ENCODE measurements at regions not wholly inside any gene's neighbourhood (a gene's known extent, or its start where the extent isn't known, plus 50 kb on each side); places are given as distances from the start of the nearest gene placed in this dataset.

GRCh38 chr6:119442776-119443184 is 93.2 kb upstream of the MAN1A1 start:
- H2BK120ac ChIP-seq (replicated peaks; ENCODE audit: low read depth, low read length), result no peak overlapping the region
- no peaks in the 10 kb centered on the region for H4K20me1 ChIP-seq (replicated peaks in 1 of 2; ENCODE audit: control insufficient read depth in 1 of 2, insufficient read depth in 2 of 2, low read length in 2 of 2)
- no peak overlapping the region for H4K91ac ChIP-seq (replicated peaks; ENCODE audit: insufficient read length, low read length)
- no peak overlapping the region for H2BK12ac ChIP-seq (ENCODE audit: low read depth, low read length)
- H3K27ac ChIP-seq (ENCODE audit: low read depth, low read length), result no peak overlapping the region
- H3K23me2 ChIP-seq (ENCODE audit: low read depth, low read length), result no peaks in the 10 kb centered on the region
- no peak overlapping the region for H4K8ac ChIP-seq (ENCODE audit: extremely low read depth, insufficient read depth, low read length)
- H2BK20ac ChIP-seq (ENCODE audit: low read length), result no peak overlapping the region
- ChIA-PET POLR2A (ENCODE audit: partially characterized antibody) (no interaction called here), CTCF (ENCODE audit: partially characterized antibody) (no interaction called here)
- 89% methylated on average over 9 of the region's 9 CpGs; no CpG with 5 or more reads in 1 of the 2 experiments for WGBS, 2 experiments (ENCODE audit: extremely low coverage in 1 of 2, insufficient coverage in 1 of 2, insufficient read length in 1 of 2, insufficient replicate concordance in 2 of 2, low coverage in 1 of 2, low lambda C conversion rate in 2 of 2, missing lambda C conversion rate in 1 of 2)
- H3K79me1 ChIP-seq (ENCODE audit: low read depth, low read length), result no peaks in the 10 kb centered on the region
- H3K27me3 ChIP-seq (replicated peaks in 1 of 4; ENCODE audit: control insufficient read depth in 3 of 4, extremely low read depth in 1 of 4, insufficient read depth in 3 of 4, low read length in 3 of 4), result no peaks in the 10 kb centered on the region
- H3K79me2 ChIP-seq (ENCODE audit: control insufficient read depth in 1 of 2, insufficient read depth in 2 of 2, low read length in 2 of 2), result no peaks in the 10 kb centered on the region
- H3K9ac ChIP-seq (replicated peaks in 1 of 4; ENCODE audit: extremely low read depth in 1 of 4, low read depth in 3 of 4, low read length in 3 of 4), result no peak overlapping the region
- H3K23ac ChIP-seq (ENCODE audit: insufficient read length), result no peak overlapping the region
- H2BK15ac ChIP-seq (ENCODE audit: low read length), result no peak overlapping the region
- no peaks in the 10 kb centered on the region for H3K36me3 ChIP-seq (ENCODE audit: control insufficient read depth in 2 of 4, insufficient read depth in 4 of 4, low read length in 3 of 4)
- H3K14ac ChIP-seq (ENCODE audit: insufficient read length), result no peak overlapping the region
- H2BK5ac ChIP-seq (ENCODE audit: low read depth, low read length), result no peak overlapping the region
- H2AK5ac ChIP-seq (ENCODE audit: low read depth, low read length), result no peak overlapping the region
- H3K4ac ChIP-seq (replicated peaks; ENCODE audit: insufficient read length, low read depth, low read length), result no peak overlapping the region
- no peak overlapping the region for H2AFZ ChIP-seq (ENCODE audit: low read length)
- H3K4me1 ChIP-seq (replicated peaks in 1 of 4; ENCODE audit: control insufficient read depth in 3 of 4, insufficient read depth in 4 of 4, low read length in 3 of 4), result peaks cover 0 to 5% (median 2%) of the 10 kb centered on the region in 4 experiments; a peak in 1 of 7 replicates
- peaks cover 0 to 8% of the 10 kb centered on the region in 2 experiments; a peak in 1 of 4 replicates for H3K9me3 ChIP-seq (ENCODE audit: insufficient read depth in 2 of 2, low read depth in 1 of 2, low read length in 1 of 2)
- no peak overlapping the region for H3K4me2 ChIP-seq (ENCODE audit: insufficient read depth in 1 of 2, low read depth in 2 of 2, low read length in 2 of 2)
- no peak for DNase-seq (ENCODE audit: low read depth in 1 of 2, low spot score in 2 of 2)
- H4K5ac ChIP-seq (ENCODE audit: insufficient read length, low read depth, low read length), result no peak overlapping the region
- H3K18ac ChIP-seq (ENCODE audit: extremely low read depth, low read length), result no peak overlapping the region
- FAIRE-seq, result no peak
- H3K4me3 ChIP-seq (ENCODE audit: extremely low read depth in 1 of 4, insufficient read depth in 2 of 4, low read depth in 3 of 4, low read length in 4 of 4), result no peak overlapping the region
- H3K56ac ChIP-seq (replicated peaks; ENCODE audit: insufficient read length, low read depth, low read length), result no peak overlapping the region
- TF ChIP-seq HDAC6 (IDR thresholded peaks at IDR 0.05; ENCODE audit: low read depth, low read length) (no peak), SIN3A (conservative IDR thresholded peaks at IDR 0.05 in 1 of 2, IDR thresholded peaks at IDR 0.05 in 1 of 2; ENCODE audit: low read depth in 1 of 2, low read length in 2 of 2) (no peak), SUZ12 (IDR thresholded peaks at IDR 0.05; ENCODE audit: low read length) (no peak), POLR2A (IDR thresholded peaks at IDR 0.05; ENCODE audit: control extremely low read depth in 1 of 2, low read depth in 2 of 2, low read length in 2 of 2) (no peak), RXRA (IDR thresholded peaks at IDR 0.05; ENCODE audit: insufficient read depth, low read depth, low read length) (no peak), NANOG (IDR thresholded peaks at IDR 0.05; ENCODE audit: insufficient read depth, low read depth, low read length, poor library complexity, severe bottlenecking) (no peak), JUND (IDR thresholded peaks at IDR 0.05; ENCODE audit: low read length) (no peak), BCL11A (IDR thresholded peaks at IDR 0.05; ENCODE audit: low read depth in 2 of 2, low read length in 2 of 2) (no peak), TEAD4 (IDR thresholded peaks at IDR 0.05; ENCODE audit: low read depth, low read length) (no peak), EP300 (IDR thresholded peaks at IDR 0.05; ENCODE audit: borderline replicate concordance in 1 of 2, low read depth in 2 of 2, low read length in 2 of 2) (no peak), YY1 (IDR thresholded peaks at IDR 0.05; ENCODE audit: low read depth, low read length) (no peak), POU5F1 (IDR thresholded peaks at IDR 0.05; ENCODE audit: low read depth, low read length) (no peak), SP4 (IDR thresholded peaks at IDR 0.05; ENCODE audit: low read length) (no peak), HDAC2 (IDR thresholded peaks at IDR 0.05; ENCODE audit: borderline replicate concordance in 1 of 2, low read depth in 2 of 2, low read length in 2 of 2) (no peak)
